Endothelial cell of umbilical vein (primary cell): ENCODE measurements at regions not wholly inside any gene's neighbourhood (a gene's known extent, or its start where the extent isn't known, plus 50 kb on each side); places are given as distances from the start of the nearest gene placed in this dataset.

Experiments used
- CTCF ChIP-seq, 2 donors: IDR thresholded peaks; 1 replicate in 1 of 2; 2 replicates in 1 of 2; pipeline ENCODE4 v1.5.1; 2011; ENCODE audit warnings: low read length in 2 of 2, mild to moderate bottlenecking in 2 of 2, moderate library complexity in 2 of 2, control low read depth in 1 of 2, inconsistent platforms in 1 of 2, low read depth in 1 of 2; ENCODE audit not compliant: insufficient read depth in 1 of 2; ENCODE audit errors: extremely low read depth in 1 of 2
- EZH2 ChIP-seq: IDR thresholded peaks from 2 replicates; pipeline ENCODE4 v1.6.1; 2012; ENCODE audit warnings: borderline replicate concordance, low read depth, mild to moderate bottlenecking, moderate library complexity, low read length, inconsistent platforms; ENCODE audit not compliant: severe bottlenecking
- FOS ChIP-seq: IDR thresholded peaks from 2 replicates; pipeline ENCODE4 v1.6.1; 2011; ENCODE audit warnings: mild to moderate bottlenecking, low read length, moderate library complexity, borderline replicate concordance; ENCODE audit not compliant: insufficient read depth
- GATA2 ChIP-seq: IDR thresholded peaks from 2 replicates; pipeline ENCODE4 v1.7.0; 2011; ENCODE audit warnings: low read depth, mild to moderate bottlenecking, moderate library complexity, mixed read lengths, low read length; ENCODE audit not compliant: insufficient read length, insufficient read depth
- MAX ChIP-seq: IDR thresholded peaks from 2 replicates; pipeline ENCODE4 v1.6.1; 2011; ENCODE audit not compliant: insufficient read depth, insufficient read length
- MYC ChIP-seq: IDR thresholded peaks from one replicate; pipeline ENCODE4 v1.6.1; 2011; ENCODE audit warnings: mild to moderate bottlenecking, low read depth, low read length
- POLR2A ChIP-seq: IDR thresholded peaks from 2 replicates; pipeline ENCODE4 v1.6.1; 2012; ENCODE audit warnings: low read depth, mild to moderate bottlenecking, control low read depth, low read length
- POLR2AphosphoS5 ChIP-seq: IDR thresholded peaks from 2 replicates; pipeline ENCODE4 v1.6.1; 2012; ENCODE audit warnings: low read depth, mild to moderate bottlenecking, control low read depth, low read length, moderate library complexity; ENCODE audit not compliant: insufficient read depth

GRCh38 chr21:14833241-14833640, 231.6 kb downstream of the NRIP1 start:
- TF ChIP-seq CTCF (IDR thresholded peaks at IDR 0.05; ENCODE audit: extremely low read depth in 1 of 2, insufficient read depth in 1 of 2, low read depth in 1 of 2, low read length in 2 of 2) (no peak), POLR2AphosphoS5 (no peak), MYC (no peak), POLR2A (no peak), EZH2 (no peak), MAX (no peak), FOS (no peak), GATA2 (no peak)
